ENCODE measurements at regions not wholly inside any gene's neighbourhood (a gene's known extent, or its start where the extent isn't known, plus 50 kb on each side); places are given as distances from the start of the nearest gene placed in this dataset.

DNA sequence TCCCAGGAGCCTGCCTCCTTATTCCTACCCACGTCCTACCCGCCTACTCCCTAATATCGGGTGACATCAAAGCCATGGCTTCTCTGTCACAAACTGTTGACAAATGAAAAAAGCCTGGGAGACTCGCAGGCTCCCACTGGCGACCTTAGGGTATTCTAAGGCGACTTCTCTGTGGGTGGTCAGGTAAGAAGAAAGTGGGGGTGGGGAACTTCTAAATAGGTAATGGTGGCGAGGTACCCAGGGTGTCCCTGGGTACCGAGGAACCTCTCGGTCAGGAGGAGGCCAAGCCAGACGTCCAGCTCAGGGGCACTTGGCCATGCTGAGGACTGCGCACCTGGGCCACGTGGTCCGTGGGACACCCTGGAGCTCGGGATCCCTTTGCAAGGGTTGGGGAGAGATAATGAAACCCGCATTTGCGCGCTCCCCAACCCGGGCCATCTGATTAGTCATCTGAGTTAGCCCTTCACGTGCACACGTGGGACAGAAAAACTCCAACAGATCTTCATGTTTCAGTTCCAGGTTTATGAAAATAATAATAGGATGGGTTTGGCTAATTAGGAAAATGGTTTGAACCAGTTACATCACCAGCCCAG, 78.2 kb downstream of the NR2F2 start:
- no peak for TF ChIP-seq CEBPB (IDR thresholded peaks at IDR 0.05)
- TF ChIP-seq TEAD4 (IDR thresholded peaks at IDR 0.05), result no peak
- TF ChIP-seq EGR1 (IDR thresholded peaks at IDR 0.05), result no peak
- TF ChIP-seq FOXM1 (IDR thresholded peaks at IDR 0.05; ENCODE audit: borderline replicate concordance, low read depth), result no peak
- TF ChIP-seq REST (IDR thresholded peaks at IDR 0.05; ENCODE audit: low read depth), result no peak
- TF ChIP-seq YY1 (IDR thresholded peaks at IDR 0.05; ENCODE audit: low read depth), result no peak
- no peak for TF ChIP-seq CREB1 (IDR thresholded peaks at IDR 0.05; ENCODE audit: low read depth)

DNA sequence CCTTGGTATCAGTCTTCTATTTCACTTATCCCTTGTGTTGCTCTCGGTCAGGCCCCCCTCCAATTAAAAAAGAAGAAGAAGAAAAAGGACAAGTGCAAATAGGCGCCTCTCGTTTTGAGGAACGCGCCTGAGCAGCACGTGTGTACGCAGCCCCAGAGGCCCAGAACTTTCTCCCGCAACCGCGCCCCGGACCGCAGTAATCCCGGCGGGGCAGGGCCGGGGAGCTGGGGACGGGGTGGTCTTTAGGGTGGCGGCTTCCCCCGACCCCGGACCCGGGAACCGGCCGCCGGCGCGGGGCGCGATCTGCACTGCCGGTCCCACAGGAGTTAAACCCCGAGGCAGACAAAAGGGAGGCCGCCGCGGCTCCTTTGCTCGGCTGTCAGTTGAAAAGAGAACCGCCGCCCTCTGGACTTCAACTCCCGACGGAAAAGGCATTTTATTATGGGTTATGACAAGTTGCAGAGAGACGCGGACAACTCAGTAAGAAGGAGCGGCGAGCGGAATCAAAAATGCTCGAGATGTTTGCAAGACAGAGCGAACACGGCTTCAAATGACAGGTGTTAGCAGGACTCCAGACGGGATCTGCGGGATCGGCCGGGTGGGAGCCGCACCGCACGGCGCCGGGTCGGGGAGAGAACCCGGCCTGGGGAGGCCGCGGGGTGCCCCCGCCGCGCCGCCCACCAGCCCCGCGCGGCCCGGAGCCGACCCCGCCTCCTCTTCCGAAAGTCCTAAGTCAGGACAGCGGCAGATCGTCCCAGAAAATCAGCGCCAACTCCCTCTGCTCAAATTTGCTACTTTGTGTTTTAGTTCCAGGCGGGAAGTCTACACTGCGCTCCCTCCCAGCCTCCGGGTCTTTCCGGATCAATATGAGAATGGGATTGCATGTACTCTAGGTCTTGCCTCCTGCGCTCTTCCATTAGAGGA, 79.0 kb downstream of the NR2F2 start:
- TF ChIP-seq EGR1 (IDR thresholded peaks at IDR 0.05) (no peak), EP300 (IDR thresholded peaks at IDR 0.05; ENCODE audit: borderline replicate concordance) (no peak), CREB1 (IDR thresholded peaks at IDR 0.05; ENCODE audit: low read depth) (no peak), NFIC (IDR thresholded peaks at IDR 0.05) (no peak), TAF1 (IDR thresholded peaks at IDR 0.05; ENCODE audit: low read depth) (no peak), CEBPB (IDR thresholded peaks at IDR 0.05) (no peak), MAX (IDR thresholded peaks at IDR 0.05) (no peak), YY1 (IDR thresholded peaks at IDR 0.05; ENCODE audit: low read depth) (no peak), ZBTB7A (IDR thresholded peaks at IDR 0.05; ENCODE audit: low read depth) (no peak), FOXM1 (IDR thresholded peaks at IDR 0.05; ENCODE audit: borderline replicate concordance, low read depth) (no peak), REST (IDR thresholded peaks at IDR 0.05; ENCODE audit: low read depth) (no peak), TCF12 (IDR thresholded peaks at IDR 0.05; ENCODE audit: low read depth) (no peak), RAD21 (IDR thresholded peaks at IDR 0.05; ENCODE audit: low read depth) (no peak), TEAD4 (IDR thresholded peaks at IDR 0.05) (no peak)
- TF ChIP-seq, protein P1, sequence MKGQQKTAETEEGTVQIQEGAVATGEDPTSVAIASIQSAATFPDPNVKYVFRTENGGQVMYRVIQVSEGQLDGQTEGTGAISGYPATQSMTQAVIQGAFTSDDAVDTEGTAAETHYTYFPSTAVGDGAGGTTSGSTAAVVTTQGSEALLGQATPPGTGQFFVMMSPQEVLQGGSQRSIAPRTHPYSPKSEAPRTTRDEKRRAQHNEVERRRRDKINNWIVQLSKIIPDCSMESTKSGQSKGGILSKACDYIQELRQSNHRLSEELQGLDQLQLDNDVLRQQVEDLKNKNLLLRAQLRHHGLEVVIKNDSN (IDR thresholded peaks at IDR 0.05), result no peak

- TF ChIP-seq REST (IDR thresholded peaks at IDR 0.05; ENCODE audit: low read depth), result no peak
- no peak for TF ChIP-seq NFIC (IDR thresholded peaks at IDR 0.05)
- TF ChIP-seq, protein P1 (IDR thresholded peaks at IDR 0.05), result no peak
- no peak for TF ChIP-seq TEAD4 (IDR thresholded peaks at IDR 0.05)
- no peak for TF ChIP-seq CEBPB (IDR thresholded peaks at IDR 0.05)
- TF ChIP-seq ZBTB7A (IDR thresholded peaks at IDR 0.05; ENCODE audit: low read depth), result no peak
- TF ChIP-seq TAF1 (IDR thresholded peaks at IDR 0.05; ENCODE audit: low read depth), result no peak
- TF ChIP-seq YY1 (IDR thresholded peaks at IDR 0.05; ENCODE audit: low read depth), result no peak
- TF ChIP-seq RAD21 (IDR thresholded peaks at IDR 0.05; ENCODE audit: low read depth), result no peak
Measured at GRCh38 chr15:96410175-96411055, 79.9 kb downstream of the NR2F2 start.
